ENCODE measurements at regions not wholly inside any gene's neighbourhood (a gene's known extent, or its start where the extent isn't known, plus 50 kb on each side); places are given as distances from the start of the nearest gene placed in this dataset.

GRCh38 chr15:93420477-93420876 lies 331.5 kb upstream of the RGMA start:
- no peak for TF ChIP-seq CTCF (conservative IDR thresholded peaks at IDR 0.05)
- no peak for TF ChIP-seq ZFX (IDR thresholded peaks at IDR 0.05)

Measured in C4-2B (cell line).